ENCODE measurements at regions not wholly inside any gene's neighbourhood (a gene's known extent, or its start where the extent isn't known, plus 50 kb on each side); places are given as distances from the start of the nearest gene placed in this dataset.

DNA sequence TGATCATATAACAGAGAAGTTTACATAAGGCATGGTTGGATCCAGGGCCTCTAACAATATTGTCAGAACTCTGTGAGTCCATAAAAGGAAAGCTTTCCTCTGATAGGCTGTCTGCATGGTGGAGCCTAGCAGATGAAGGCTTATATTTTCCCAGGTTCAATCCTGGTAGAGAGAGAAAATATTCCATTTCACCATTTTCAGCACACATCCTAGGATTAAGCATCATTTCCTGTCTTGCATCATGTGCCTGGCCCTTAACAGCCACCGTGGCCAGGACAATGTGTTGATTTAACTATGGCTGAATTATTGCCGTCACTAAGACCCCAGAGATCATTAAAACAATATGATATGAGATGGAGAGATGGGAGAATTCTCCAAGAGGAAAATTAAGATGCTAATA, 90.9 kb upstream of the GRIA1 start:
- no peaks in the 10 kb centered on the region for H3K79me2 ChIP-seq (ENCODE audit: insufficient read depth, low read length)
- POLR2A ChIA-PET: no interaction called here

DNA sequence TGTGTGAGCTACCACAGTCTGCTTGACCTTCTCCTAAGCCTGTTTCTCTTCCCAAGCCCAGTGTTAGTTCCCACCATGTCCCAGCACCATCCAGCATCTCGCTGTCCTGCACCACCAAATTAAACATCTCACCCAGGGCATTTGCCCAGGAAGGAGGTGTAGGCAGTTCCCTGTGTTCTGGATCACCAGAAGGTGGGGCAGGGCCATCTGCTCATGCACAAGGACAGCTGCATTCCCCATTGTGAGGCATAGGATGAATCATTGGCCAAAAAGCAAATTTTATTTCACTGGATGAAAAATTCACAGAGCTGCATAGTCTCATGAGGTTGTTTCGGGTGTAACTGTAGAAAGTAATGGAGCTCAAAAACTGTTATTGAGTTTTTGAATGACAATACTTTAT, 89.5 kb upstream of the GRIA1 start:
- Histone ChIP-seq H4K20me1 (ENCODE audit: insufficient read depth, low read length) (no peaks in the 10 kb centered on the region), H3K27me3 (ENCODE audit: control insufficient read depth in 1 of 2, insufficient read depth in 2 of 2, low read length in 2 of 2) (no peaks in the 10 kb centered on the region), H3K9ac (ENCODE audit: insufficient read depth, low read depth, low read length) (no peak overlapping the region), H3K36me3 (replicated peaks in 1 of 2; ENCODE audit: control insufficient read depth in 1 of 2, insufficient read depth in 2 of 2, low read length in 2 of 2) (no peaks in the 10 kb centered on the region), H2AFZ (ENCODE audit: low read length) (no peak overlapping the region), H3K79me2 (ENCODE audit: insufficient read depth, low read length) (no peaks in the 10 kb centered on the region), H3K4me2 (ENCODE audit: low read depth, low read length) (no peak overlapping the region), H3K27ac (ENCODE audit: extremely low read length, insufficient read depth, low read length) (no peak overlapping the region), H3K9me3 (ENCODE audit: low read length) (no peaks in the 10 kb centered on the region), H3K4me3 (replicated peaks in 1 of 3; ENCODE audit: insufficient read depth in 1 of 3, low read depth in 2 of 3, low read length in 3 of 3) (no peak overlapping the region), H3K4me1 (ENCODE audit: insufficient read depth, low read length) (no peaks in the 10 kb centered on the region)
- 2% methylated on average over 2 of the region's 2 CpGs for WGBS (ENCODE audit: low lambda C conversion rate)
- FAIRE-seq: no peak
- no peak for DNase-seq (ENCODE audit: low spot score)
- no TSS peak for BruUV-seq (replicated peaks)
- in situ Hi-C loops (cut with HindIII; ENCODE audit: extremely low pct_ligation_motif_present, low pct_unique_long_range_greater_than_20kb) (no loop called here), intact Hi-C loops (cut with micrococcal nuclease; ENCODE audit: unreplicated experiment) (no loop called here)
- CTCF ChIA-PET (ENCODE audit: low intra/inter-chr PET ratio, low total read pairs): no interaction called here
- POLR2A ChIA-PET: no interaction called here
- TF ChIP-seq ZNF570 (CRISPR knock-in tag; IDR thresholded peaks at IDR 0.05; ENCODE audit: borderline replicate concordance) (no peak), ZNF446 (CRISPR knock-in tag; IDR thresholded peaks at IDR 0.05) (no peak), FIP1L1 (IDR thresholded peaks at IDR 0.05; ENCODE audit: borderline replicate concordance, insufficient read depth, low read depth, low read length) (no peak), HIVEP1 (CRISPR knock-in tag; IDR thresholded peaks at IDR 0.05) (no peak), CAMTA2 (CRISPR knock-in tag; IDR thresholded peaks at IDR 0.05; ENCODE audit: borderline replicate concordance) (no peak), TOPORS (CRISPR knock-in tag; IDR thresholded peaks at IDR 0.05) (no peak), SMAD9 (CRISPR knock-in tag; IDR thresholded peaks at IDR 0.05) (no peak)
- TF ChIP-seq, protein P1, sequence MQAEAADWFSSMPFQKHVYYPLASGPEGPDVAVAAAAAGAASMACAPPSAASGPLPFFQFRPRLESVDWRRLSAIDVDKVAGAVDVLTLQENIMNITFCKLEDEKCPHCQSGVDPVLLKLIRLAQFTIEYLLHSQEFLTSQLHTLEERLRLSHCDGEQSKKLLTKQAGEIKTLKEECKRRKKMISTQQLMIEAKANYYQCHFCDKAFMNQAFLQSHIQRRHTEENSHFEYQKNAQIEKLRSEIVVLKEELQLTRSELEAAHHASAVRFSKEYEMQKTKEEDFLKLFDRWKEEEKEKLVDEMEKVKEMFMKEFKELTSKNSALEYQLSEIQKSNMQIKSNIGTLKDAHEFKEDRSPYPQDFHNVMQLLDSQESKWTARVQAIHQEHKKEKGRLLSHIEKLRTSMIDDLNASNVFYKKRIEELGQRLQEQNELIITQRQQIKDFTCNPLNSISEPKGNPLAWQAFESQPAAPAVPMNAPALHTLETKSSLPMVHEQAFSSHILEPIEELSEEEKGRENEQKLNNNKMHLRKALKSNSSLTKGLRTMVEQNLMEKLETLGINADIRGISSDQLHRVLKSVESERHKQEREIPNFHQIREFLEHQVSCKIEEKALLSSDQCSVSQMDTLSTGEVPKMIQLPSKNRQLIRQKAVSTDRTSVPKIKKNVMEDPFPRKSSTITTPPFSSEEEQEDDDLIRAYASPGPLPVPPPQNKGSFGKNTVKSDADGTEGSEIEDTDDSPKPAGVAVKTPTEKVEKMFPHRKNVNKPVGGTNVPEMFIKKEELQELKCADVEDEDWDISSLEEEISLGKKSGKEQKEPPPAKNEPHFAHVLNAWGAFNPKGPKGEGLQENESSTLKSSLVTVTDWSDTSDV (CRISPR knock-in tag; IDR thresholded peaks at IDR 0.05): no peak
- TF ChIP-seq, protein P2, sequence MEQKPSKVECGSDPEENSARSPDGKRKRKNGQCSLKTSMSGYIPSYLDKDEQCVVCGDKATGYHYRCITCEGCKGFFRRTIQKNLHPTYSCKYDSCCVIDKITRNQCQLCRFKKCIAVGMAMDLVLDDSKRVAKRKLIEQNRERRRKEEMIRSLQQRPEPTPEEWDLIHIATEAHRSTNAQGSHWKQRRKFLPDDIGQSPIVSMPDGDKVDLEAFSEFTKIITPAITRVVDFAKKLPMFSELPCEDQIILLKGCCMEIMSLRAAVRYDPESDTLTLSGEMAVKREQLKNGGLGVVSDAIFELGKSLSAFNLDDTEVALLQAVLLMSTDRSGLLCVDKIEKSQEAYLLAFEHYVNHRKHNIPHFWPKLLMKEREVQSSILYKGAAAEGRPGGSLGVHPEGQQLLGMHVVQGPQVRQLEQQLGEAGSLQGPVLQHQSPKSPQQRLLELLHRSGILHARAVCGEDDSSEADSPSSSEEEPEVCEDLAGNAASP (CRISPR knock-in tag; IDR thresholded peaks at IDR 0.05; ENCODE audit: borderline replicate concordance): no peak
- TF ChIP-seq, protein P3, sequence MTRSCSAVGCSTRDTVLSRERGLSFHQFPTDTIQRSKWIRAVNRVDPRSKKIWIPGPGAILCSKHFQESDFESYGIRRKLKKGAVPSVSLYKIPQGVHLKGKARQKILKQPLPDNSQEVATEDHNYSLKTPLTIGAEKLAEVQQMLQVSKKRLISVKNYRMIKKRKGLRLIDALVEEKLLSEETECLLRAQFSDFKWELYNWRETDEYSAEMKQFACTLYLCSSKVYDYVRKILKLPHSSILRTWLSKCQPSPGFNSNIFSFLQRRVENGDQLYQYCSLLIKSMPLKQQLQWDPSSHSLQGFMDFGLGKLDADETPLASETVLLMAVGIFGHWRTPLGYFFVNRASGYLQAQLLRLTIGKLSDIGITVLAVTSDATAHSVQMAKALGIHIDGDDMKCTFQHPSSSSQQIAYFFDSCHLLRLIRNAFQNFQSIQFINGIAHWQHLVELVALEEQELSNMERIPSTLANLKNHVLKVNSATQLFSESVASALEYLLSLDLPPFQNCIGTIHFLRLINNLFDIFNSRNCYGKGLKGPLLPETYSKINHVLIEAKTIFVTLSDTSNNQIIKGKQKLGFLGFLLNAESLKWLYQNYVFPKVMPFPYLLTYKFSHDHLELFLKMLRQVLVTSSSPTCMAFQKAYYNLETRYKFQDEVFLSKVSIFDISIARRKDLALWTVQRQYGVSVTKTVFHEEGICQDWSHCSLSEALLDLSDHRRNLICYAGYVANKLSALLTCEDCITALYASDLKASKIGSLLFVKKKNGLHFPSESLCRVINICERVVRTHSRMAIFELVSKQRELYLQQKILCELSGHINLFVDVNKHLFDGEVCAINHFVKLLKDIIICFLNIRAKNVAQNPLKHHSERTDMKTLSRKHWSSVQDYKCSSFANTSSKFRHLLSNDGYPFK (CRISPR knock-in tag; IDR thresholded peaks at IDR 0.05; ENCODE audit: borderline replicate concordance): no peak
- ATAC-seq: no peak

More for the DNA sequence above, 90.9 kb upstream of the GRIA1 start:
- Histone ChIP-seq H3K27me3 (ENCODE audit: control insufficient read depth in 1 of 2, insufficient read depth in 2 of 2, low read length in 2 of 2) (no peaks in the 10 kb centered on the region), H3K27ac (ENCODE audit: extremely low read length, insufficient read depth, low read length) (no peak overlapping the region), H3K4me2 (ENCODE audit: low read depth, low read length) (no peak overlapping the region), H3K36me3 (replicated peaks in 1 of 2; ENCODE audit: control insufficient read depth in 1 of 2, insufficient read depth in 2 of 2, low read length in 2 of 2) (no peaks in the 10 kb centered on the region), H3K9ac (ENCODE audit: insufficient read depth, low read depth, low read length) (no peak overlapping the region), H3K4me3 (replicated peaks in 1 of 3; ENCODE audit: insufficient read depth in 1 of 3, low read depth in 2 of 3, low read length in 3 of 3) (no peak overlapping the region), H2AFZ (ENCODE audit: low read length) (no peak overlapping the region), H3K9me3 (ENCODE audit: low read length) (no peaks in the 10 kb centered on the region), H3K4me1 (ENCODE audit: insufficient read depth, low read length) (no peaks in the 10 kb centered on the region), H4K20me1 (ENCODE audit: insufficient read depth, low read length) (no peaks in the 10 kb centered on the region)
- in situ Hi-C loops (cut with HindIII; ENCODE audit: extremely low pct_ligation_motif_present, low pct_unique_long_range_greater_than_20kb): no loop called here
- WGBS (ENCODE audit: low lambda C conversion rate): 3% methylated on average over 2 of the region's 2 CpGs
- CTCF ChIA-PET (ENCODE audit: low intra/inter-chr PET ratio, low total read pairs): no interaction called here
- DNase-seq (ENCODE audit: low spot score) (no peak), ATAC-seq (no peak), FAIRE-seq (no peak)
- intact Hi-C loops (cut with micrococcal nuclease; ENCODE audit: unreplicated experiment): no loop called here
- no peak for TF ChIP-seq ZNF747 (CRISPR knock-in tag; IDR thresholded peaks at IDR 0.05; ENCODE audit: borderline replicate concordance)
- TF ChIP-seq MTF1 (CRISPR knock-in tag; IDR thresholded peaks at IDR 0.05): no peak
- no TSS peak for BruUV-seq (replicated peaks)
